Endothelial cell of umbilical vein (primary cell): ENCODE measurements at regions not wholly inside any gene's neighbourhood (a gene's known extent, or its start where the extent isn't known, plus 50 kb on each side); places are given as distances from the start of the nearest gene placed in this dataset.

Experiments
- BruUV-seq: library from RNA; stranded (reverse); fragments of 400-500 nt; replicated peaks from 2 replicates; lab custom pipeline; 2021; lab: Mats Ljungman, UMichigan
- CTCF ChIA-PET: fragments of 300-600, 350-600 bp; sonication (Branson Sonifier 250); formaldehyde crosslinking; loops from one replicate; lab custom pipeline; 2021; ENCODE audit warnings: antibody characterized with exemption, inconsistent platforms; lab: Charles Lee
- POLR2A ChIA-PET: fragments of 300-600, 350-600 bp; sonication (Branson Sonifier 250); formaldehyde crosslinking; loops from one replicate; lab custom pipeline; 2021; ENCODE audit warnings: antibody characterized with exemption, inconsistent platforms; lab: Charles Lee
- DNase-seq: peaks from one replicate; pipeline ENCODE4 v3.0.0-alpha.2; 2011; ENCODE audit warnings: low read depth, low spot score
- FAIRE-seq: peaks from 2 replicates; lab custom pipeline; 2011; peaks lifted over from hg19 to GRCh38; lab: Jason Lieb, UNC
- H2AFZ ChIP-seq: 2 replicates; pipeline ENCODE4 v1.6.0; 2012; ENCODE audit warnings: low read depth, low read length, control low read depth, inconsistent platforms
- H3K27ac ChIP-seq: 2 replicates; pipeline ENCODE4 v1.5.1; 2011; ENCODE audit warnings: low read depth, mild to moderate bottlenecking, control low read depth, low read length, moderate library complexity; ENCODE audit not compliant: insufficient read depth
- H3K27me3 ChIP-seq, 2 experiments: 2 replicates each; pipeline versions ENCODE4 v1.6.0 to v1.6.1; 2011; ENCODE audit warnings: low read length in 2 of 2, mixed read lengths in 1 of 2; ENCODE audit not compliant: control insufficient read depth in 2 of 2, insufficient read depth in 2 of 2
- H3K36me3 ChIP-seq, 2 experiments: 2 replicates in 1 of 2; 3 replicates in 1 of 2; pipeline ENCODE4 v1.5.1; 2011; ENCODE audit warnings: low read length in 2 of 2, mild to moderate bottlenecking in 1 of 2, moderate library complexity in 1 of 2; ENCODE audit not compliant: control insufficient read depth in 2 of 2, insufficient read depth in 2 of 2; ENCODE audit errors: extremely low read depth in 1 of 2
- H3K4me1 ChIP-seq: 3 replicates; pipeline ENCODE4 v1.5.1; 2011; ENCODE audit warnings: mild to moderate bottlenecking, low read length; ENCODE audit not compliant: control insufficient read depth, insufficient read depth; ENCODE audit errors: extremely low read depth
- H3K4me2 ChIP-seq: 2 replicates; pipeline ENCODE4 v1.6.1; 2011; ENCODE audit warnings: low read length, control low read depth, mixed read lengths; ENCODE audit not compliant: insufficient read depth
- H3K4me3 ChIP-seq, 3 experiments: fragments of 200-600 bp in 1 of 3; sonication (generic), shearing (Covaris generic) in 1 of 3; replicated peaks in 1 of 3; 2 replicates each; pipeline ENCODE4 v1.5.1; 2011 to 2016; ENCODE audit warnings: control low read depth in 3 of 3, low read length in 3 of 3, mild to moderate bottlenecking in 2 of 3, inconsistent platforms in 1 of 3, low read depth in 1 of 3, moderate library complexity in 1 of 3; ENCODE audit not compliant: insufficient read depth in 1 of 3
- H3K79me2 ChIP-seq: 2 replicates; pipeline ENCODE4 v1.6.0; 2012; ENCODE audit warnings: low read length, inconsistent platforms; ENCODE audit not compliant: control insufficient read depth, insufficient read depth
- H3K9ac ChIP-seq: replicated peaks from 2 replicates; pipeline ENCODE3; 2011; ENCODE audit warnings: low read length, control low read depth; ENCODE audit not compliant: insufficient read depth; ENCODE audit errors: extremely low read depth
- H3K9me1 ChIP-seq: replicated peaks from 3 replicates; pipeline ENCODE4 v1.6.0; 2011; ENCODE audit warnings: mild to moderate bottlenecking, low read length; ENCODE audit not compliant: control insufficient read depth, insufficient read depth; ENCODE audit errors: extremely low read depth
- H3K9me3 ChIP-seq: replicated peaks from 2 replicates; pipeline ENCODE4 v1.5.1; 2012; ENCODE audit warnings: low read length, inconsistent platforms; ENCODE audit not compliant: control insufficient read depth, insufficient read depth
- H4K20me1 ChIP-seq: replicated peaks from 2 replicates; pipeline ENCODE3; 2011; ENCODE audit warnings: mild to moderate bottlenecking, low read length; ENCODE audit not compliant: control insufficient read depth, insufficient read depth; ENCODE audit errors: extremely low read depth
- EZH2 ChIP-seq: IDR thresholded peaks from 2 replicates; pipeline ENCODE4 v1.6.1; 2012; ENCODE audit warnings: borderline replicate concordance, low read depth, mild to moderate bottlenecking, moderate library complexity, low read length, inconsistent platforms; ENCODE audit not compliant: severe bottlenecking
- FOS ChIP-seq: IDR thresholded peaks from 2 replicates; pipeline ENCODE4 v1.6.1; 2011; ENCODE audit warnings: mild to moderate bottlenecking, low read length, moderate library complexity, borderline replicate concordance; ENCODE audit not compliant: insufficient read depth
- GATA2 ChIP-seq: IDR thresholded peaks from 2 replicates; pipeline ENCODE4 v1.7.0; 2011; ENCODE audit warnings: low read depth, mild to moderate bottlenecking, moderate library complexity, mixed read lengths, low read length; ENCODE audit not compliant: insufficient read length, insufficient read depth
- JUN ChIP-seq: IDR thresholded peaks from 2 replicates; pipeline ENCODE4 v1.6.1; 2011; ENCODE audit warnings: borderline replicate concordance, low read depth; ENCODE audit not compliant: insufficient read length, insufficient read depth
- MYC ChIP-seq: IDR thresholded peaks from one replicate; pipeline ENCODE4 v1.6.1; 2011; ENCODE audit warnings: mild to moderate bottlenecking, low read depth, low read length
- POLR2A ChIP-seq: IDR thresholded peaks from 2 replicates; pipeline ENCODE4 v1.6.1; 2012; ENCODE audit warnings: low read depth, mild to moderate bottlenecking, control low read depth, low read length
- POLR2AphosphoS5 ChIP-seq: IDR thresholded peaks from 2 replicates; pipeline ENCODE4 v1.6.1; 2012; ENCODE audit warnings: low read depth, mild to moderate bottlenecking, control low read depth, low read length, moderate library complexity; ENCODE audit not compliant: insufficient read depth
- dilution Hi-C: fragments of 300-500 bp; cut with MboI; formaldehyde crosslinking; loops from one replicate; pipeline ENCODE4 v1.15.0; 2019; ENCODE audit warnings: low sequenced_read_pairs; ENCODE audit not compliant: extremely low pct_ligation_motif_present
- intact Hi-C: fragments of 100-400 bp; cut with micrococcal nuclease; formaldehyde crosslinking; loops from one replicate; pipeline ENCODE4 v1.10.0; 2022
- TF ChIP-seq, protein P1 (sequence below), 2 donors: IDR thresholded peaks; 1 replicate in 1 of 2; 2 replicates in 1 of 2; pipeline ENCODE4 v1.5.1; 2011; ENCODE audit warnings: low read length in 2 of 2, mild to moderate bottlenecking in 2 of 2, moderate library complexity in 2 of 2, control low read depth in 1 of 2, inconsistent platforms in 1 of 2, low read depth in 1 of 2; ENCODE audit not compliant: insufficient read depth in 1 of 2; ENCODE audit errors: extremely low read depth in 1 of 2
- TF ChIP-seq, protein P2 (sequence below): IDR thresholded peaks from 2 replicates; pipeline ENCODE4 v1.6.1; 2011; ENCODE audit not compliant: insufficient read depth, insufficient read length

DNA sequence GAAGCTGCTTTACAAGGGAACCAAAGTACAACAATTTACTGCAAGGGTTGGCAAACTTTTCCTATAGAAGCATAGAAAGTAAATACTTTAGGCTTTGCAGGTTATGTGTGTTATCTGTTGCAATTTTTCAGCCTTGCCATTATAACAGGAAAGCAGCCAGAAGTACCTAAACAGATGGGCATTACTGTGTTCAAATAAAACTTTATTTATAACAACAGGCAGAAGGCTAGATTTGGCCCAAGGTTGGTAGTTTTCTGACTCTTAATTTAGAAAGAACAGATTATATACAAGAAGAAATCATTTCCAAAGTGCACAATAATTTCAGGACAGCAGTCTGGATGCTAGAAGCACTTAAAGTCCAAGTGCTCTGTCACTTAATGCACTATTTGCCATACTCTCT is 307.1 kb downstream of the ANKRD7 start:
- dilution Hi-C loops (no loop called here), intact Hi-C loops (no loop called here)
- Histone ChIP-seq H3K4me2 (no peak overlapping the region), H3K27ac (no peak overlapping the region), H3K9ac (no peak overlapping the region), H3K4me1 (no peaks in the 10 kb centered on the region), H2AFZ (no peak overlapping the region), H3K4me3 (no peak overlapping the region), H3K9me3 (no peaks in the 10 kb centered on the region), H3K79me2 (no peaks in the 10 kb centered on the region), H3K27me3 (no peaks in the 10 kb centered on the region), H3K9me1 (no peaks in the 10 kb centered on the region), H4K20me1 (no peaks in the 10 kb centered on the region), H3K36me3 (no peaks in the 10 kb centered on the region)
- TF ChIP-seq POLR2A, result no peak
- TF ChIP-seq MYC, result no peak
- TF ChIP-seq, protein P1, sequence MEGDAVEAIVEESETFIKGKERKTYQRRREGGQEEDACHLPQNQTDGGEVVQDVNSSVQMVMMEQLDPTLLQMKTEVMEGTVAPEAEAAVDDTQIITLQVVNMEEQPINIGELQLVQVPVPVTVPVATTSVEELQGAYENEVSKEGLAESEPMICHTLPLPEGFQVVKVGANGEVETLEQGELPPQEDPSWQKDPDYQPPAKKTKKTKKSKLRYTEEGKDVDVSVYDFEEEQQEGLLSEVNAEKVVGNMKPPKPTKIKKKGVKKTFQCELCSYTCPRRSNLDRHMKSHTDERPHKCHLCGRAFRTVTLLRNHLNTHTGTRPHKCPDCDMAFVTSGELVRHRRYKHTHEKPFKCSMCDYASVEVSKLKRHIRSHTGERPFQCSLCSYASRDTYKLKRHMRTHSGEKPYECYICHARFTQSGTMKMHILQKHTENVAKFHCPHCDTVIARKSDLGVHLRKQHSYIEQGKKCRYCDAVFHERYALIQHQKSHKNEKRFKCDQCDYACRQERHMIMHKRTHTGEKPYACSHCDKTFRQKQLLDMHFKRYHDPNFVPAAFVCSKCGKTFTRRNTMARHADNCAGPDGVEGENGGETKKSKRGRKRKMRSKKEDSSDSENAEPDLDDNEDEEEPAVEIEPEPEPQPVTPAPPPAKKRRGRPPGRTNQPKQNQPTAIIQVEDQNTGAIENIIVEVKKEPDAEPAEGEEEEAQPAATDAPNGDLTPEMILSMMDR (IDR thresholded peaks at IDR 0.05; ENCODE audit: extremely low read depth in 1 of 2, insufficient read depth in 1 of 2, low read depth in 1 of 2, low read length in 2 of 2), result no peak
- TF ChIP-seq EZH2, result no peak
- TF ChIP-seq JUN, result no peak
- TF ChIP-seq POLR2AphosphoS5, result no peak
- no peak for TF ChIP-seq FOS
- no TSS peak for BruUV-seq
- ChIA-PET CTCF (no interaction called here), POLR2A (no interaction called here)
- FAIRE-seq (no peak), DNase-seq (no peak)

DNA sequence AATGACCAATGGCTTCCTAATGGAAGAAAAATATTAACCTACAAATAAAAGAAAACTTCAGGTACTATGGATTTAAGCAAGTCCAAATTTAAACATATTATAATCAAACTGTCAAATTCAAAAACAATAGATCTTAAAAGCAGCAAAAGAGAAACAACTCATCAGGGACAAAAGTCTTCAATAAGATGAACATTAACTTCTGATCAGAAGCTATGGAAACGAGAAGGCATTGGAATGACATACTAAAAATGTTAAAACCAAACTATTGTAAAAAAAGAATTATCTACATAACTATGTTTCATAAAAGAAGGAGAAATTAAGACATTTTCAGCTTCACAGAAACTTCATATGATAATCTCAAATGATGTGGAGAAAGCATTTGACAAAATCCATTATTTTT is 334.7 kb downstream of the ANKRD7 start:
- BruUV-seq, result no TSS peak
- dilution Hi-C loops (no loop called here), intact Hi-C loops (no loop called here)
- no peaks in the 10 kb centered on the region for H3K27me3 ChIP-seq
- no peak overlapping the region for H3K4me3 ChIP-seq
- H3K9ac ChIP-seq, result no peak overlapping the region
- H3K9me1 ChIP-seq, result no peaks in the 10 kb centered on the region
- ChIA-PET POLR2A (no interaction called here), CTCF (no interaction called here)
- no peaks in the 10 kb centered on the region for H3K36me3 ChIP-seq
- no peak overlapping the region for H3K4me2 ChIP-seq
- H2AFZ ChIP-seq, result no peak overlapping the region
- H3K27ac ChIP-seq, result no peak overlapping the region
- FAIRE-seq (no peak), DNase-seq (no peak)
- TF ChIP-seq, protein P1 (IDR thresholded peaks at IDR 0.05; ENCODE audit: extremely low read depth in 1 of 2, insufficient read depth in 1 of 2, low read depth in 1 of 2, low read length in 2 of 2), result no peak
- no peak for TF ChIP-seq GATA2
- no peak for TF ChIP-seq MYC
- no peak for TF ChIP-seq POLR2A
- no peak for TF ChIP-seq JUN
- TF ChIP-seq, protein P2, sequence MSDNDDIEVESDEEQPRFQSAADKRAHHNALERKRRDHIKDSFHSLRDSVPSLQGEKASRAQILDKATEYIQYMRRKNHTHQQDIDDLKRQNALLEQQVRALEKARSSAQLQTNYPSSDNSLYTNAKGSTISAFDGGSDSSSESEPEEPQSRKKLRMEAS, result no peak
- TF ChIP-seq EZH2, result no peak
- TF ChIP-seq FOS, result no peak
- TF ChIP-seq POLR2AphosphoS5, result no peak
- no peaks in the 10 kb centered on the region for H3K4me1 ChIP-seq
- no peaks in the 10 kb centered on the region for H3K79me2 ChIP-seq
- no peaks in the 10 kb centered on the region for H4K20me1 ChIP-seq
- no peaks in the 10 kb centered on the region for H3K9me3 ChIP-seq
